Smooth muscle cell (in vitro differentiated cells): ENCODE measurements at regions not wholly inside any gene's neighbourhood (a gene's known extent, or its start where the extent isn't known, plus 50 kb on each side); places are given as distances from the start of the nearest gene placed in this dataset.

ENCODE experiments used
- DNase-seq: peaks from one replicate; lab custom pipeline; 2025; ENCODE audit not compliant: unreplicated experiment; lab: John Stamatoyannopoulos, UW
- H2AFZ ChIP-seq: fragments of 200-600 bp; sonication (generic); 2 replicates; pipeline ENCODE4 v1.6.0; 2016; ENCODE audit warnings: antibody characterized with exemption, low read depth, mild to moderate bottlenecking
- H3F3A ChIP-seq: fragments of 200-600 bp; sonication (generic); 2 replicates; pipeline ENCODE4 v1.6.0; 2017; ENCODE audit warnings: antibody characterized with exemption, low read depth
- H3K27ac ChIP-seq: fragments of 200-600 bp; sonication (generic); 2 replicates; pipeline ENCODE4 v1.5.1; 2016; ENCODE audit warnings: low read depth, mild to moderate bottlenecking
- H3K27me3 ChIP-seq: fragments of 200-600 bp; sonication (generic); 2 replicates; pipeline ENCODE4 v1.6.1; 2016; ENCODE audit warnings: low read depth, mild to moderate bottlenecking
- H3K36me3 ChIP-seq: fragments of 200-600 bp; sonication (generic); 2 replicates; pipeline ENCODE4 v1.5.1; 2016; ENCODE audit warnings: low read depth
- H3K4me1 ChIP-seq: fragments of 200-600 bp; sonication (generic); 2 replicates; pipeline ENCODE4 v1.5.1; 2016; ENCODE audit warnings: low read depth
- H3K4me2 ChIP-seq: fragments of 200-600 bp; sonication (generic); 2 replicates; pipeline ENCODE4 v1.6.0; 2016; ENCODE audit warnings: mild to moderate bottlenecking
- H3K4me3 ChIP-seq: fragments of 200-600 bp; sonication (generic); 2 replicates; pipeline ENCODE4 v1.5.1; 2016; ENCODE audit warnings: mild to moderate bottlenecking
- H3K79me2 ChIP-seq: fragments of 200-600 bp; sonication (generic); 2 replicates; pipeline ENCODE4 v1.6.0; 2016; ENCODE audit warnings: low read depth, mild to moderate bottlenecking
- H3K9ac ChIP-seq: fragments of 200-600 bp; sonication (generic); 2 replicates; pipeline ENCODE4 v1.6.0; 2016; ENCODE audit warnings: low read depth
- H3K9me3 ChIP-seq: fragments of 200-600 bp; sonication (generic); replicated peaks from 2 replicates; pipeline ENCODE4 v1.5.1; 2016; ENCODE audit warnings: low read depth
- H4K20me1 ChIP-seq: fragments of 200-600 bp; sonication (generic); 2 replicates; pipeline ENCODE4 v1.6.0; 2016; ENCODE audit warnings: low read depth
- CTCF ChIP-seq: fragments of 200-600 bp; sonication (generic); IDR thresholded peaks from 2 replicates; pipeline ENCODE4 v1.5.1; 2017; ENCODE audit warnings: borderline replicate concordance, mild to moderate bottlenecking, antibody characterized with exemption; ENCODE audit not compliant: insufficient read depth, poor library complexity, severe bottlenecking
- WGBS: methylation state at CpG from one replicate; pipeline ENCODE4 v1.1.7; 2016; ENCODE audit warnings: low lambda C conversion rate; 5-methylcytosine and 5-hydroxymethylcytosine counted together

- H3K9me3 ChIP-seq = no peaks in the 10 kb centered on the region
- H2AFZ ChIP-seq = no peak overlapping the region
- no peak overlapping the region for H3K27ac ChIP-seq
- no peaks in the 10 kb centered on the region for H3K27me3 ChIP-seq
- no peak for TF ChIP-seq CTCF
- no peaks in the 10 kb centered on the region for H3F3A ChIP-seq
- no peaks in the 10 kb centered on the region for H3K4me1 ChIP-seq
- H4K20me1 ChIP-seq = no peaks in the 10 kb centered on the region
- 88% methylated on average over 5 of the region's 5 CpGs for WGBS
- H3K4me3 ChIP-seq = no peak overlapping the region
- H3K79me2 ChIP-seq = no peaks in the 10 kb centered on the region
- DNase-seq = no peak
- no peak overlapping the region for H3K9ac ChIP-seq
- H3K4me2 ChIP-seq = no peak overlapping the region
- H3K36me3 ChIP-seq = no peaks in the 10 kb centered on the region
These were observed 574.1 kb downstream of the SLC16A7 start for GRCh38 chr12:60169904-60170303.

- DNase-seq = no peak
These were observed 576.7 kb downstream of the SLC16A7 start for GRCh38 chr12:60172266-60173211.

GRCh38 chr12:60173224-60174170 lies 577.7 kb downstream of the SLC16A7 start:
- DNase-seq = no peak
- Histone ChIP-seq H4K20me1 (no peaks in the 10 kb centered on the region), H3F3A (no peaks in the 10 kb centered on the region), H3K27me3 (no peaks in the 10 kb centered on the region), H3K36me3 (no peaks in the 10 kb centered on the region), H3K9ac (no peak overlapping the region), H2AFZ (no peak overlapping the region), H3K27ac (no peak overlapping the region), H3K4me2 (no peak overlapping the region), H3K4me1 (no peaks in the 10 kb centered on the region), H3K9me3 (no peaks in the 10 kb centered on the region), H3K79me2 (no peaks in the 10 kb centered on the region), H3K4me3 (no peak overlapping the region)
- TF ChIP-seq CTCF = no peak
- 87% methylated on average over 9 of the region's 9 CpGs for WGBS

More at GRCh38 chr12:60172266-60173211, 576.7 kb downstream of the SLC16A7 start:
- no peaks in the 10 kb centered on the region for H3K27me3 ChIP-seq
- H3K4me2 ChIP-seq = no peak overlapping the region
- H3F3A ChIP-seq = no peaks in the 10 kb centered on the region
- no peaks in the 10 kb centered on the region for H4K20me1 ChIP-seq
- no peaks in the 10 kb centered on the region for H3K79me2 ChIP-seq
- no peaks in the 10 kb centered on the region for H3K4me1 ChIP-seq
- 71% methylated on average over 8 of the region's 8 CpGs for WGBS
- H3K9ac ChIP-seq = no peak overlapping the region
- no peaks in the 10 kb centered on the region for H3K9me3 ChIP-seq
- H3K4me3 ChIP-seq = no peak overlapping the region
- no peak for TF ChIP-seq CTCF
- H2AFZ ChIP-seq = no peak overlapping the region
- H3K36me3 ChIP-seq = no peaks in the 10 kb centered on the region
- no peak overlapping the region for H3K27ac ChIP-seq
